ENCODE measurements at regions not wholly inside any gene's neighbourhood (a gene's known extent, or its start where the extent isn't known, plus 50 kb on each side); places are given as distances from the start of the nearest gene placed in this dataset.

GRCh38 chr4:132334081-132334480, 815.0 kb upstream of the PCDH10 start:
- TF ChIP-seq POLR2A (IDR thresholded peaks at IDR 0.05) (no peak), CTCF (IDR thresholded peaks at IDR 0.05) (no peak)

Measured in esophagus squamous epithelium (tissue), 4 donors.